ENCODE measurements at regions not wholly inside any gene's neighbourhood (a gene's known extent, or its start where the extent isn't known, plus 50 kb on each side); places are given as distances from the start of the nearest gene placed in this dataset.

DNA sequence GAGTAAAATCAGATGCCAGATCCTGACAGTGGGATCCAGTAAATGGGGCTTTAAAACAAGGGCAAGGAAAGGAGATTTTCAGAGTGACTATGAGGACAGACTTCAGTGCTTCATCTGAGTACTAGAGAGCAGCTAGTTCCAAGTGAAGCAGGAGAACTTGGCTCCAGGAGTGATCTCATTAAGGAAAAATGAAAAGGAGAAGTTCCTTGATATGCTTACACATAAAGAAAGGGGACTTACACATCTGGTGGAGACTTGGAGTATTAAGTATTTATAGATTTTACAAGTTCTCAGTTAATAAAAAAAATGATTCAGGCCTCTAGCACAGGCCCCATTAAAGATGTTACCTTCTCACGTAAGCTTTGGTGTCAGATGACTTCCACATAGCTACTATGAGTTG, 105.8 kb downstream of the ICOS start:
- no peak overlapping the region for H3K4me3 ChIP-seq (ENCODE audit: insufficient read depth, low read depth, low read length, poor library complexity, severe bottlenecking)
- no peaks in the 10 kb centered on the region for H3K4me1 ChIP-seq (ENCODE audit: control insufficient read depth, insufficient read depth, low read length, poor library complexity, severe bottlenecking)
- no peak for DNase-seq
- no peaks in the 10 kb centered on the region for H3K27me3 ChIP-seq (replicated peaks; ENCODE audit: control insufficient read depth, insufficient read depth, low read length, poor library complexity, severe bottlenecking)
- H3K36me3 ChIP-seq (ENCODE audit: control insufficient read depth, insufficient read depth, low read length), result no peaks in the 10 kb centered on the region
- no peak overlapping the region for H3K27ac ChIP-seq (ENCODE audit: insufficient read depth, low read length, poor library complexity, severe bottlenecking)
- no peaks in the 10 kb centered on the region for H3K9me3 ChIP-seq (ENCODE audit: control insufficient read depth, low read length)

DNA sequence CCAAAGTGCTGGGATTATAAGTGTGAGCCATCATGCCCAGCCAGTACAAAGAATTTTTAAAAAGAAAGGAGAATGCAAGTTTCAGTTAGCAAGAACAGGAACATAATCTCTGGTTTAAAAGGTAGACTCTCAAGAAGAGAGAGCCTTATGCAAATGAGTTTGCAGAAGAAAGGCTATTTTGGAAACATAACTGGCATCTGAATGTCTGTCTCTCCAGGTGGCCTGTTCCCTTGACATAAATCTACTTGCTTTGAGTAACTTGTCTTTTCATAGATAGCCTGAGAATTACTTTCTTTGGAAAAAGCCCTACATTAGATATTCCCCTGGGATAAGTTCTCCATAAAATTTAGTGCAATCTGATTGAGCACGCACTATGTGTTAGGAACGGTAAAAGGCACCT, 109.6 kb downstream of the ICOS start:
- no peaks in the 10 kb centered on the region for H3K36me3 ChIP-seq (ENCODE audit: control insufficient read depth, insufficient read depth, low read length)
- H3K4me3 ChIP-seq (ENCODE audit: insufficient read depth, low read depth, low read length, poor library complexity, severe bottlenecking), result no peak overlapping the region
- no peak overlapping the region for H3K27ac ChIP-seq (ENCODE audit: insufficient read depth, low read length, poor library complexity, severe bottlenecking)
- DNase-seq, result no peak
- no peaks in the 10 kb centered on the region for H3K4me1 ChIP-seq (ENCODE audit: control insufficient read depth, insufficient read depth, low read length, poor library complexity, severe bottlenecking)
- no peaks in the 10 kb centered on the region for H3K27me3 ChIP-seq (replicated peaks; ENCODE audit: control insufficient read depth, insufficient read depth, low read length, poor library complexity, severe bottlenecking)
- H3K9me3 ChIP-seq (ENCODE audit: control insufficient read depth, low read length), result no peaks in the 10 kb centered on the region

DNA sequence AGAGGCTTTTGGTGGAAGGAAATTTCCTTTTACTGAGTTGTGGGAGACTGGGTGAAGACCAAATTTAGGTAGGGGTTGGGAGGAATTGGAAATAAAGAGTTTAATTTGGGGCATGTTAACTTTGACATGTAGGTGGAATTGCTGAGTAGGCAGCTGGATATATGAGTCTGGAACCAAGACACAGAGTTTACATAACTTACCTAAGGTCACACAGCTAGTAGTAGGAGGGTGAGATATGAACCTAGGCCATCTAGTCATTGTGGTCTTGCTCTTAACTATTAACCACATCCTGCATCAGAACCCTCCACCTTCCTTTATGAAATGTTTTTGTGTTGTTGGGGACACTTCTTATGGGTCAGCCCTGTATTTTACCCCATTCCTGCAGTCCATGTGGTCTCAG, 113.1 kb downstream of the ICOS start:
- Histone ChIP-seq H3K4me3 (ENCODE audit: insufficient read depth, low read depth, low read length, poor library complexity, severe bottlenecking) (no peak overlapping the region), H3K9me3 (ENCODE audit: control insufficient read depth, low read length) (no peaks in the 10 kb centered on the region), H3K27me3 (replicated peaks; ENCODE audit: control insufficient read depth, insufficient read depth, low read length, poor library complexity, severe bottlenecking) (no peaks in the 10 kb centered on the region), H3K36me3 (ENCODE audit: control insufficient read depth, insufficient read depth, low read length) (no peaks in the 10 kb centered on the region), H3K27ac (ENCODE audit: insufficient read depth, low read length, poor library complexity, severe bottlenecking) (no peak overlapping the region), H3K4me1 (ENCODE audit: control insufficient read depth, insufficient read depth, low read length, poor library complexity, severe bottlenecking) (no peaks in the 10 kb centered on the region)
- DNase-seq, result no peak

DNA sequence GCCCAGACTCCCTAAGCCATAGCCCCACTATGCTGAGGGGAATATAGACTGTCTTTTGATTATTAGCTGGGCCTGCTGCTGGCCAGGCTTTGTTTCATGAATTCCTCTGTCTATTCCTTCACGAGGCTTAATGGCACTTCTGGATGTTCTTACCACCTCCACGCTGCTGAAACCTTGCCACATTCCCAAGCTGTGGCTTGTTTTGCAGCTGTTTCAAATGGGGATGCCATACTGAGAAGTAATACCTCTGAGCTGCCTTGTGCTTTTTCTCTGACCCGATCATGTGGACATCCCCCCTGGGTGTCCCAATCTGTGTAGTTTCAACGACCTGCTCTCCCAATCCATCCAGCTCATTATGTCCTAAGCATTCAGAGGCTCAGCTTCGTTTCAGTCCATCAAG, 114.1 kb downstream of the ICOS start:
- H3K9me3 ChIP-seq (ENCODE audit: control insufficient read depth, low read length), result no peaks in the 10 kb centered on the region
- H3K4me1 ChIP-seq (ENCODE audit: control insufficient read depth, insufficient read depth, low read length, poor library complexity, severe bottlenecking), result no peaks in the 10 kb centered on the region
- DNase-seq, result no peak
- H3K36me3 ChIP-seq (ENCODE audit: control insufficient read depth, insufficient read depth, low read length), result no peaks in the 10 kb centered on the region
- no peaks in the 10 kb centered on the region for H3K27me3 ChIP-seq (replicated peaks; ENCODE audit: control insufficient read depth, insufficient read depth, low read length, poor library complexity, severe bottlenecking)
- no peak overlapping the region for H3K27ac ChIP-seq (ENCODE audit: insufficient read depth, low read length, poor library complexity, severe bottlenecking)
- H3K4me3 ChIP-seq (ENCODE audit: insufficient read depth, low read depth, low read length, poor library complexity, severe bottlenecking), result no peak overlapping the region

GRCh38 chr2:204051476-204051875, 114.9 kb downstream of the ICOS start:
- Histone ChIP-seq H3K9me3 (ENCODE audit: control insufficient read depth, low read length) (no peaks in the 10 kb centered on the region), H3K4me3 (ENCODE audit: insufficient read depth, low read depth, low read length, poor library complexity, severe bottlenecking) (no peak overlapping the region), H3K36me3 (ENCODE audit: control insufficient read depth, insufficient read depth, low read length) (no peaks in the 10 kb centered on the region), H3K4me1 (ENCODE audit: control insufficient read depth, insufficient read depth, low read length, poor library complexity, severe bottlenecking) (no peaks in the 10 kb centered on the region), H3K27me3 (replicated peaks; ENCODE audit: control insufficient read depth, insufficient read depth, low read length, poor library complexity, severe bottlenecking) (no peaks in the 10 kb centered on the region), H3K27ac (ENCODE audit: insufficient read depth, low read length, poor library complexity, severe bottlenecking) (no peak overlapping the region)
- no peak for DNase-seq

DNA sequence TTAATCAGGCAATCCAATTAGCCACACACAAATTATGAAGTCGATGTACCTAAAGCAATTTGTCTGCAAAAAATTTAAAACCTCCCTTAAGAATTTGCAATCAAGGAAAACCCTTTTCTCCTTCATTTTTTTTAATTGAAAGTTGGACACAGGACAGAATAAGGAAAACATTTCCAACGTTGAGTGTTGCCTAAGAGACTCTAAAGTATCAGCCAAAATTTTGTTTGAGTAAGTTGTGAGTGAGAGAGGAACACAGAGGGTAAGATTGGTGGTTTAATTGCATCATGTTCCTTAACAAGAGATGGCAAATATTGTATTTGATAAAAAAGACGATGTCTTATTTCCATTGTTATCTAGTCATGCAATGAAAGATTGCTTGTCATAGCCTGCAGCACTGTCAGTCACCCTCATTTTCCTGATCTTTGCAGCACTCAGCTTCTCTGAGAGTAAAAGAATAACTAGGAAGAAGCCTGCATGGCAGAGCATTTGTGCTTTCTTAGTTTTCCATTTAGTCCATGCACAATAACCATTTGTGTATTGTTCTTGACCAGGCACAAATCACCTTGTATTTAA, 115.5 kb downstream of the ICOS start:
- no peaks in the 10 kb centered on the region for H3K27me3 ChIP-seq (replicated peaks; ENCODE audit: control insufficient read depth, insufficient read depth, low read length, poor library complexity, severe bottlenecking)
- no peak overlapping the region for H3K27ac ChIP-seq (ENCODE audit: insufficient read depth, low read length, poor library complexity, severe bottlenecking)
- no peaks in the 10 kb centered on the region for H3K4me1 ChIP-seq (ENCODE audit: control insufficient read depth, insufficient read depth, low read length, poor library complexity, severe bottlenecking)
- no peaks in the 10 kb centered on the region for H3K9me3 ChIP-seq (ENCODE audit: control insufficient read depth, low read length)
- DNase-seq, result no peak
- H3K36me3 ChIP-seq (ENCODE audit: control insufficient read depth, insufficient read depth, low read length), result no peaks in the 10 kb centered on the region
- no peak overlapping the region for H3K4me3 ChIP-seq (ENCODE audit: insufficient read depth, low read depth, low read length, poor library complexity, severe bottlenecking)

GRCh38 chr2:204059016-204059415, 122.5 kb downstream of the ICOS start:
- no peak overlapping the region for H3K27ac ChIP-seq (ENCODE audit: insufficient read depth, low read length, poor library complexity, severe bottlenecking)
- H3K4me3 ChIP-seq (ENCODE audit: insufficient read depth, low read depth, low read length, poor library complexity, severe bottlenecking), result no peak overlapping the region
- DNase-seq, result no peak
- no peaks in the 10 kb centered on the region for H3K4me1 ChIP-seq (ENCODE audit: control insufficient read depth, insufficient read depth, low read length, poor library complexity, severe bottlenecking)
- no peaks in the 10 kb centered on the region for H3K27me3 ChIP-seq (replicated peaks; ENCODE audit: control insufficient read depth, insufficient read depth, low read length, poor library complexity, severe bottlenecking)
- no peaks in the 10 kb centered on the region for H3K36me3 ChIP-seq (ENCODE audit: control insufficient read depth, insufficient read depth, low read length)
- H3K9me3 ChIP-seq (ENCODE audit: control insufficient read depth, low read length), result no peaks in the 10 kb centered on the region

GRCh38 chr2:204060841-204061240, 124.3 kb downstream of the ICOS start:
- Histone ChIP-seq H3K9me3 (ENCODE audit: control insufficient read depth, low read length) (no peaks in the 10 kb centered on the region), H3K36me3 (ENCODE audit: control insufficient read depth, insufficient read depth, low read length) (no peaks in the 10 kb centered on the region), H3K27ac (ENCODE audit: insufficient read depth, low read length, poor library complexity, severe bottlenecking) (no peak overlapping the region), H3K4me3 (ENCODE audit: insufficient read depth, low read depth, low read length, poor library complexity, severe bottlenecking) (no peak overlapping the region), H3K4me1 (ENCODE audit: control insufficient read depth, insufficient read depth, low read length, poor library complexity, severe bottlenecking) (no peaks in the 10 kb centered on the region), H3K27me3 (replicated peaks; ENCODE audit: control insufficient read depth, insufficient read depth, low read length, poor library complexity, severe bottlenecking) (no peaks in the 10 kb centered on the region)
- no peak for DNase-seq

DNA sequence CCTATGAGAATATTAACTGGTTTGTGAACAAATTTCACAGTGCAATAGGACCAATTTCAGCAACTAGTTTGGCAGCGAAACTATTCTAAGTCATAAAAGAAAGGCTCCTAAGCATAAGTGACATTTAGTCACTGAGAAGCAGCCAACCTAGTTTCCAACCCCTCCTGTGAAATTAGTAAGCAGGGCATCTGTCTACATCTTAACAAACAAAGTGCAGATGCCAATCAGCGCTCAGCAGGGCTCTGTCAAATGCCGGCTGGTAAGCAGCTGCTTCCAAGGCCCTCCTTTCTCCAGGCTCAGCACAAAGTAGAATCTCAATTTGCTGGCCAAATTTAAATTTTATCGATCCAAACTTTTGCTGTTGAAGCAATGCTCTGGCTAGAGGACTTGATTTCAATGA, 124.7 kb downstream of the ICOS start:
- Histone ChIP-seq H3K4me1 (ENCODE audit: control insufficient read depth, insufficient read depth, low read length, poor library complexity, severe bottlenecking) (no peaks in the 10 kb centered on the region), H3K9me3 (ENCODE audit: control insufficient read depth, low read length) (no peaks in the 10 kb centered on the region), H3K27me3 (replicated peaks; ENCODE audit: control insufficient read depth, insufficient read depth, low read length, poor library complexity, severe bottlenecking) (no peaks in the 10 kb centered on the region), H3K27ac (ENCODE audit: insufficient read depth, low read length, poor library complexity, severe bottlenecking) (no peak overlapping the region), H3K4me3 (ENCODE audit: insufficient read depth, low read depth, low read length, poor library complexity, severe bottlenecking) (no peak overlapping the region), H3K36me3 (ENCODE audit: control insufficient read depth, insufficient read depth, low read length) (no peaks in the 10 kb centered on the region)
- no peak for DNase-seq

- Histone ChIP-seq H3K4me3 (ENCODE audit: insufficient read depth, low read depth, low read length, poor library complexity, severe bottlenecking) (no peak overlapping the region), H3K4me1 (ENCODE audit: control insufficient read depth, insufficient read depth, low read length, poor library complexity, severe bottlenecking) (no peaks in the 10 kb centered on the region), H3K27me3 (replicated peaks; ENCODE audit: control insufficient read depth, insufficient read depth, low read length, poor library complexity, severe bottlenecking) (no peaks in the 10 kb centered on the region), H3K36me3 (ENCODE audit: control insufficient read depth, insufficient read depth, low read length) (no peaks in the 10 kb centered on the region), H3K9me3 (ENCODE audit: control insufficient read depth, low read length) (no peaks in the 10 kb centered on the region), H3K27ac (ENCODE audit: insufficient read depth, low read length, poor library complexity, severe bottlenecking) (no peak overlapping the region)
- no peak for DNase-seq
These were observed 127.6 kb downstream of the ICOS start for GRCh38 chr2:204064119-204064518.

DNA sequence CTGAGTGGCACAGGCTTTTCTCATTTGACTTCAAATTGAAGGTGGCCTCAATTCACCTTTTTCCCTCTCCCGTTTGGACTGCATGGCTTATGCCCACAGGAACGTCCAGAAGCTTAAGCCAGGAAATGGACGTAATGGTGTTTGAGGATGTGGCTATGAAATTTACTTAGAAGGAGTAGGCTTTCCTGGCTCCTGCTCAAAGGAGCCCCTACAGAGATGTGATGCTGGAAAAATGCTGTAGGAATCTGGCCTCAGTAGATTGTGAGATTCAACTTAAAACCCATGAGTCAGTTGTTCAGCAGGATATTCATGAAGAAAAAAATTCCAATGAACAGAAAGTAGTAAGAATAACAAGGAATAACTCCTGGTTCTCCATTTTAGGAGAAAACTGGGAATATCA, 129.0 kb downstream of the ICOS start:
- no peak overlapping the region for H3K27ac ChIP-seq (ENCODE audit: insufficient read depth, low read length, poor library complexity, severe bottlenecking)
- no peaks in the 10 kb centered on the region for H3K9me3 ChIP-seq (ENCODE audit: control insufficient read depth, low read length)
- H3K36me3 ChIP-seq (ENCODE audit: control insufficient read depth, insufficient read depth, low read length), result no peaks in the 10 kb centered on the region
- H3K4me3 ChIP-seq (ENCODE audit: insufficient read depth, low read depth, low read length, poor library complexity, severe bottlenecking), result no peak overlapping the region
- no peaks in the 10 kb centered on the region for H3K4me1 ChIP-seq (ENCODE audit: control insufficient read depth, insufficient read depth, low read length, poor library complexity, severe bottlenecking)
- H3K27me3 ChIP-seq (replicated peaks; ENCODE audit: control insufficient read depth, insufficient read depth, low read length, poor library complexity, severe bottlenecking), result no peaks in the 10 kb centered on the region
- DNase-seq, result no peak
